Suprapubic skin (tissue), 4 donors: ENCODE measurements at regions not wholly inside any gene's neighbourhood (a gene's known extent, or its start where the extent isn't known, plus 50 kb on each side); places are given as distances from the start of the nearest gene placed in this dataset.
A peak's percentile ranks its signal among the peaks of the same experiment; 100 is the strongest.
"Not testable (repeated sequence)": the region's sequence is repeated elsewhere in the genome, so short reads cannot be mapped to it uniquely, and the experiment has no call there.

ENCODE experiments used
- DNase-seq, 2 donors: peaks; one replicate each; pipeline ENCODE4 v3.0.0-alpha.2; 2019; ENCODE audit warnings: low spot score in 2 of 2
- H3K27ac ChIP-seq: fragments of 200-600 bp; sonication (generic); one replicate; pipeline ENCODE4 v1.5.1; 2019
- H3K27me3 ChIP-seq: fragments of 200-600 bp; sonication (generic); one replicate; pipeline ENCODE4 v1.5.1; 2019
- H3K36me3 ChIP-seq: fragments of 200-600 bp; sonication (generic); one replicate; pipeline ENCODE4 v1.5.1; 2019
- H3K4me1 ChIP-seq: fragments of 200-600 bp; sonication (generic); one replicate; pipeline ENCODE4 v1.5.1; 2019
- H3K4me3 ChIP-seq: fragments of 200-600 bp; sonication (generic); one replicate; pipeline ENCODE4 v1.5.1; 2019; ENCODE audit warnings: mild to moderate bottlenecking
- H3K9me3 ChIP-seq: fragments of 200-600 bp; sonication (generic); one replicate; pipeline ENCODE4 v1.5.1; 2019
- CTCF ChIP-seq, 2 donors: fragments of 200-600 bp in 1 of 2; fragments of 450-650 bp in 1 of 2; sonication (generic) in 1 of 2; IDR thresholded peaks; one replicate each; pipeline ENCODE4 v1.5.1; 2016 to 2019; ENCODE audit warnings: antibody characterized with exemption in 2 of 2, mild to moderate bottlenecking in 1 of 2, moderate library complexity in 1 of 2
- EP300 ChIP-seq: sonication (generic); formaldehyde crosslinking; IDR thresholded peaks from one replicate; pipeline ENCODE4 v1.6.1; 2017; ENCODE audit warnings: antibody characterized with exemption
- POLR2A ChIP-seq, 2 donors: fragments of 450-650 bp; IDR thresholded peaks; one replicate each; pipeline ENCODE4 v1.6.1; 2017; ENCODE audit warnings: antibody characterized with exemption in 2 of 2, mild to moderate bottlenecking in 2 of 2, moderate library complexity in 2 of 2
- POLR2AphosphoS5 ChIP-seq, 3 donors: sonication (generic); formaldehyde crosslinking; IDR thresholded peaks; one replicate each; pipeline ENCODE4 v1.6.1; 2017; ENCODE audit warnings: antibody characterized with exemption in 3 of 3
- whole genome bisulfite sequencing: methylation state at CpG from one replicate; pipeline ENCODE4 v1.1.5; 2018; 5-methylcytosine and 5-hydroxymethylcytosine counted together

GRCh38 chr12:91882910-91883309, 262.7 kb downstream of the BTG1 start:
- H3K27me3 ChIP-seq: no peaks in the 10 kb centered on the region
- 87% methylated on average over 4 of the region's 4 CpGs for WGBS
- TF ChIP-seq POLR2A (IDR thresholded peaks at IDR 0.05) (no peak), POLR2AphosphoS5 (IDR thresholded peaks at IDR 0.05) (no peak), EP300 (no peak), CTCF (IDR thresholded peaks at IDR 0.05) (no peak)

GRCh38 chr12:91880528-91880927, 265.1 kb downstream of the BTG1 start:
- Histone ChIP-seq H3K9me3 (no peaks in the 10 kb centered on the region), H3K27me3 (no peaks in the 10 kb centered on the region), H3K27ac (no peak overlapping the region), H3K36me3 (no peaks in the 10 kb centered on the region), H3K4me1 (no peaks in the 10 kb centered on the region), H3K4me3 (no peak overlapping the region)
- WGBS: 92% methylated on average over 1 of the region's 1 CpG
- no peak for DNase-seq
- TF ChIP-seq EP300 (no peak), POLR2AphosphoS5 (IDR thresholded peaks at IDR 0.05) (no peak), CTCF (IDR thresholded peaks at IDR 0.05) (no peak)

More at GRCh38 chr12:91882910-91883309, 262.7 kb downstream of the BTG1 start:
- Histone ChIP-seq H3K27ac (no peak overlapping the region), H3K4me3 (no peak overlapping the region), H3K4me1 (no peaks in the 10 kb centered on the region), H3K9me3 (no peaks in the 10 kb centered on the region), H3K36me3 (no peaks in the 10 kb centered on the region)
- DNase-seq: no peak

- H3K9me3 ChIP-seq: no peaks in the 10 kb centered on the region
- H3K4me3 ChIP-seq: no peak overlapping the region
- H3K27ac ChIP-seq: no peak overlapping the region
- 89% methylated on average over 5 of the region's 5 CpGs for WGBS
- H3K4me1 ChIP-seq: no peaks in the 10 kb centered on the region
- H3K36me3 ChIP-seq: no peaks in the 10 kb centered on the region
- DNase-seq: no peak
- TF ChIP-seq EP300 (no peak), POLR2AphosphoS5 (IDR thresholded peaks at IDR 0.05) (no peak), POLR2A (IDR thresholded peaks at IDR 0.05) (no peak), CTCF (IDR thresholded peaks at IDR 0.05) (no peak)
- H3K27me3 ChIP-seq: no peaks in the 10 kb centered on the region
These were observed 268.0 kb downstream of the BTG1 start for GRCh38 chr12:91877456-91878235.

- no peaks in the 10 kb centered on the region for H3K4me1 ChIP-seq
- no peaks in the 10 kb centered on the region for H3K36me3 ChIP-seq
- no peak overlapping the region for H3K27ac ChIP-seq
- H3K4me3 ChIP-seq: no peak overlapping the region
- TF ChIP-seq POLR2AphosphoS5 (IDR thresholded peaks at IDR 0.05) (no peak), EP300 (no peak), CTCF (IDR thresholded peaks at IDR 0.05) (no peak)
- peak in 1 of 2 donors; percentile 64 for DNase-seq
- no peaks in the 10 kb centered on the region for H3K9me3 ChIP-seq
- H3K27me3 ChIP-seq: no peaks in the 10 kb centered on the region
- WGBS: 43% methylated on average over 3 of the region's 3 CpGs
These were observed 268.6 kb downstream of the BTG1 start for GRCh38 chr12:91877022-91877421.

- not testable (repeated sequence) for H3K9me3 ChIP-seq, H3K4me1 ChIP-seq, H3K4me3 ChIP-seq, H3K36me3 ChIP-seq, H3K27me3 ChIP-seq, H3K27ac ChIP-seq, DNase-seq
- 89% methylated on average over 3 of the region's 3 CpGs for WGBS
These were observed 270.0 kb downstream of the BTG1 start for GRCh38 chr12:91875671-91876070.
